Upper lobe of left lung (tissue), 6 donors: ENCODE measurements at regions not wholly inside any gene's neighbourhood (a gene's known extent, or its start where the extent isn't known, plus 50 kb on each side); places are given as distances from the start of the nearest gene placed in this dataset.
A peak's percentile ranks its signal among the peaks of the same experiment; 100 is the strongest.

ENCODE experiments used
- ATAC-seq, 2 donors: fragments of 200-7000 bp; cut with Tn5 transposase; one replicate each; pipeline ENCODE4 v1.9.1; 2022; ENCODE audit warnings: mild to moderate bottlenecking in 2 of 2, moderate library complexity in 2 of 2; ENCODE audit not compliant: low FRiP score in 2 of 2
- DNase-seq, 2 donors: peaks; one replicate each; pipeline ENCODE4 v3.0.0-alpha.2; 2019 to 2020
- H3K27ac ChIP-seq, 4 donors: fragments of 200-600 bp; sonication (generic); one replicate each; pipeline ENCODE4 v1.5.1; 2016 to 2019
- H3K27me3 ChIP-seq, 4 donors: fragments of 200-600 bp; sonication (generic); one replicate each; pipeline ENCODE4 v1.5.1; 2017 to 2019
- H3K36me3 ChIP-seq, 4 donors: fragments of 200-600 bp; sonication (generic); one replicate each; pipeline ENCODE4 v1.5.1; 2016 to 2019
- H3K4me1 ChIP-seq, 4 donors: fragments of 200-600 bp; sonication (generic); one replicate each; pipeline ENCODE4 v1.5.1; 2018 to 2019
- H3K4me3 ChIP-seq, 4 donors: fragments of 200-600 bp; sonication (generic); one replicate each; pipeline ENCODE4 v1.5.1; 2017 to 2019; ENCODE audit warnings: mild to moderate bottlenecking in 2 of 4, moderate library complexity in 1 of 4
- H3K9me3 ChIP-seq, 4 donors: fragments of 200-600 bp; sonication (generic); one replicate each; pipeline ENCODE4 v1.5.1; 2018 to 2019
- EP300 ChIP-seq, 4 donors: sonication (generic); formaldehyde crosslinking; IDR thresholded peaks; one replicate each; pipeline ENCODE4 v1.5.1; 2017; ENCODE audit warnings: antibody characterized with exemption in 4 of 4, control low read depth in 2 of 4
- POLR2A ChIP-seq, 4 donors: fragments of 450-650 bp; IDR thresholded peaks; one replicate each; pipeline ENCODE4 v1.5.1; 2016 to 2017; ENCODE audit warnings: antibody characterized with exemption in 4 of 4, mild to moderate bottlenecking in 2 of 4
- POLR2AphosphoS5 ChIP-seq, 2 donors: sonication (generic); formaldehyde crosslinking; IDR thresholded peaks; one replicate each; pipeline ENCODE4 v1.5.1; 2017; ENCODE audit warnings: antibody characterized with exemption in 2 of 2
- WGBS, 2 donors: methylation state at CpG; one replicate each; pipeline ENCODE4 v1.1.5; 2017 to 2018; 5-methylcytosine and 5-hydroxymethylcytosine counted together
- TF ChIP-seq, protein P1 (sequence below), 6 experiments: fragments of 450-650 bp in 4 of 6; fragments of 200-600 bp in 2 of 6; sonication (generic) in 2 of 6; IDR thresholded peaks; one replicate each; pipeline ENCODE4 v1.5.1; 2016 to 2019; ENCODE audit warnings: antibody characterized with exemption in 6 of 6
- donor health status: DM: no; HTN: no; CAD: no; lungs with moderate emphysema.
- donor health status: DM: no; HTN: yes; CAD: no; lungs with severe emphysema.

DNA sequence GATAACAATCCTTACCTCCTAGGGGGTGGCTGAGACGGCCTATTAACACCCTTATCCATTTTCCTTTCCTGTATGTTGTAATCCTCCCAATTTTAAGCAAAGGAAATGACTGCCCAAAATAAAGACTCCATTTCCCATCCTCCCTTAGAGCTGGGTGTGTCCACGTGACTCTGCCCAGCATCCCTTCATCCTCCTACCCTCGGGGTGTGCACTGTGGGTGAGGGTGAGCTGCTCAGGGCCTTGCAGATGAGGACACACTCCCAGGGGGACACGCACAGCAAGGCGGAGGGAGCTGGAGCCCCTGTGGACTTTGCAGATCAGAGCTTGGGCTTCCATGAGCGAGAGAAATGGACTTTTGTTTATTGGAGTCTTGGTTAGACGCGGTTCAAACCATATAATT lies 186.8 kb downstream of the IRF8 start:
- DNase-seq, result no peak
- H3K27me3 ChIP-seq, result no peaks in the 10 kb centered on the region
- 75% methylated on average over 8 of the region's 8 CpGs for WGBS, 2 donors
- H3K4me1 ChIP-seq, result peaks cover 8 to 28% (median 22%) of the 10 kb centered on the region in 4 donors
- no peak for TF ChIP-seq POLR2AphosphoS5 (IDR thresholded peaks at IDR 0.05)
- no peak for TF ChIP-seq POLR2A (IDR thresholded peaks at IDR 0.05)
- TF ChIP-seq, protein P1, sequence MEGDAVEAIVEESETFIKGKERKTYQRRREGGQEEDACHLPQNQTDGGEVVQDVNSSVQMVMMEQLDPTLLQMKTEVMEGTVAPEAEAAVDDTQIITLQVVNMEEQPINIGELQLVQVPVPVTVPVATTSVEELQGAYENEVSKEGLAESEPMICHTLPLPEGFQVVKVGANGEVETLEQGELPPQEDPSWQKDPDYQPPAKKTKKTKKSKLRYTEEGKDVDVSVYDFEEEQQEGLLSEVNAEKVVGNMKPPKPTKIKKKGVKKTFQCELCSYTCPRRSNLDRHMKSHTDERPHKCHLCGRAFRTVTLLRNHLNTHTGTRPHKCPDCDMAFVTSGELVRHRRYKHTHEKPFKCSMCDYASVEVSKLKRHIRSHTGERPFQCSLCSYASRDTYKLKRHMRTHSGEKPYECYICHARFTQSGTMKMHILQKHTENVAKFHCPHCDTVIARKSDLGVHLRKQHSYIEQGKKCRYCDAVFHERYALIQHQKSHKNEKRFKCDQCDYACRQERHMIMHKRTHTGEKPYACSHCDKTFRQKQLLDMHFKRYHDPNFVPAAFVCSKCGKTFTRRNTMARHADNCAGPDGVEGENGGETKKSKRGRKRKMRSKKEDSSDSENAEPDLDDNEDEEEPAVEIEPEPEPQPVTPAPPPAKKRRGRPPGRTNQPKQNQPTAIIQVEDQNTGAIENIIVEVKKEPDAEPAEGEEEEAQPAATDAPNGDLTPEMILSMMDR (IDR thresholded peaks at IDR 0.05), result no peak
- no peak for TF ChIP-seq EP300 (IDR thresholded peaks at IDR 0.05)
- no peaks in the 10 kb centered on the region for H3K36me3 ChIP-seq
- ATAC-seq, result no peak
- no peaks in the 10 kb centered on the region for H3K9me3 ChIP-seq
- peak overlapping the region in 2 of 4 donors; percentile 74 to 79 for H3K27ac ChIP-seq
- H3K4me3 ChIP-seq, result no peak overlapping the region

DNA sequence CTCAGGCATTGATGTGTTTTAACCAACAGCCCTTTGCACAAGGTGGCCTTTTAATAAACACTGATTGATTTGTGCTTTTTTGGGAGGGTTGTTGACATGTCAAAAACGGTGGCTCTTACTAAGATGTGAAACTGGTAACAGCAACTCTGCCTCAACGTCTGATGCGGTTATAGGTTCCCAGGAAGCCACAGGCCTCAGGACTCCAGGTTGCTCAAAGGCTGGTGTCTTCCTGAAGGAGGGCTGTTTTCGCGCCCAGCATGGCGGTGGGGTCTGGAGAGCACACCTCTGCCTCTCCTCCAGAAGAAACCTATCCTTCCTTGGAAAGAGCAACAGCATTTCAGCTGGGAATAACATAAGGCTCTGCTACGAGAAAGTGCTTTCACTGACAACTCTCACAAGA lies 187.5 kb downstream of the IRF8 start:
- DNase-seq (no peak), ATAC-seq (no peak)
- H3K27ac ChIP-seq, result peak overlapping the region; percentile 74 to 84 (median 78)
- TF ChIP-seq EP300 (IDR thresholded peaks at IDR 0.05) (no peak), POLR2A (IDR thresholded peaks at IDR 0.05) (no peak), POLR2AphosphoS5 (IDR thresholded peaks at IDR 0.05) (no peak)
- TF ChIP-seq, protein P1 (IDR thresholded peaks at IDR 0.05), result no peak
- H3K4me1 ChIP-seq, result peaks cover 8 to 28% (median 22%) of the 10 kb centered on the region in 4 donors
- H3K4me3 ChIP-seq, result no peak overlapping the region
- WGBS, 2 donors, result 78 to 82% methylated on average over 7 of the region's 7 CpGs
- no peaks in the 10 kb centered on the region for H3K36me3 ChIP-seq
- H3K27me3 ChIP-seq, result no peaks in the 10 kb centered on the region
- no peaks in the 10 kb centered on the region for H3K9me3 ChIP-seq

DNA sequence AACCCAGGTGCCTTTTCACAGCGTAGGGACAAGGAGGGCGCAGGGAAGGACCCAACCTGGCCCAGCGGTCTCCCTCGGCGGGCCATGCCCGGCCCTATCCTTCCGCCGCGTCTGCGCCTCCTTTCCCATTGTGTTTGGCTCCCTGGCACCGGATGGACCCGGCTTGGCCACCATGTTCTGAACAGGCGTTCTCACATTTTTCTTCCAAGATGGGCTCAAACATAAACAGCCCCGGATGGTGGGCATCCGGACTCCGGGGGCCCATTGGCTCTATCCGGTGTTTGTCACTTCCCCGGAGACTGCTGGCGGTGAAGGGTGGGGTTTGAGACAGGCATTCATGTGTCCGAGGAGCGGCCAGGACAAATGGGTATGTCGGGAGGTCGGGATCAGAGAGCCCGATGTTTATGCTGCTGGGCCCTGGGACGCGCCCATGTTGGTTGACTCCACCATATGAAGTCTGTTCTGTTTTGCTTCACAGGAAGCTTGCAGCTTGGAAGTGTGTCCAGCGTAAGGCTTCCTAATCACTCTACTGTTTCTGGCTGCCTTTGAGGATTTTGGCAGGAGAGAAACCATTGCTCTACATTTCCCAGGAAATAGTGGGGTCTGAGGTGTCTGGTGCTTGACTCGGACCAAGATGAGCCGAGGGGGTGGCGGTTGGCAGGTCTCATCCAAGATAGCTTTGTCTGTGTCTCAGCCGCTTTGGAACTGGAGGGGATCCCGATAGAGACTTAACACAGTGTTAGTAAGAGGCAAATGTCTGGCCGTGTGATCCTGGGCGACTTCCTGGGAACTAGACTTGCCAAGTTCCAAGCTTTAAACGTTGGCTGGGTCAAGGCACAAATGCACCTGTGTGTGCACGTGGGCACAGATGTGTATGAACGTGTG lies 188.3 kb downstream of the IRF8 start:
- peak in 1 of 2 donors; percentile 56 for DNase-seq
- peak in 1 of 2 donors; percentile 34 for ATAC-seq
- Histone ChIP-seq H3K9me3 (no peaks in the 10 kb centered on the region), H3K27ac (peak overlapping the region; percentile 78 to 88 (median 84)), H3K4me3 (no peak overlapping the region), H3K4me1 (peaks cover 8 to 28% (median 22%) of the 10 kb centered on the region in 4 donors), H3K36me3 (no peaks in the 10 kb centered on the region), H3K27me3 (no peaks in the 10 kb centered on the region)
- no peak for TF ChIP-seq POLR2A (IDR thresholded peaks at IDR 0.05)
- peak; percentile 65 to 88 for TF ChIP-seq POLR2AphosphoS5 (IDR thresholded peaks at IDR 0.05)
- TF ChIP-seq EP300 (IDR thresholded peaks at IDR 0.05), result peak in 2 of 4 donors; percentile 62 to 96
- 62 to 73% methylated on average over 35 to 37 of the region's 37 CpGs for WGBS, 2 donors

DNA sequence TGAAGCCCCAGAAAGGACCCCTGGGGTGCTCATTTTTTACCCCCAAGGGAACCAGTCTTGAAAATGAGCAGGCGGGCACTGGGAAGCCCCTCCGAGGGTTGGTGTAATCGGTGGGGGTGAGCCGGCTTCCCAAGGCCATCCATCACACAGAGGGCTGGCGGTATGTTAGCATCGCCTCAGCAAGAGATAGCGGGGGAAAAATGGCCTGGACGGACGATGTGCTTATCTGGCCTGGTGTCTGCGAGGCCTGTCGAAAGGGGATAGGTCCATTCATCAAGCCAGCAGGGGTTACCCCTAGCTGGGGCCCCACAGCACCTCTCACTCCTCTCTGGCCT lies 188.9 kb downstream of the IRF8 start:
- Histone ChIP-seq H3K9me3 (no peaks in the 10 kb centered on the region), H3K4me3 (no peak overlapping the region), H3K4me1 (peaks cover 8 to 28% (median 20%) of the 10 kb centered on the region in 4 donors), H3K27me3 (no peaks in the 10 kb centered on the region), H3K27ac (peak overlapping the region; percentile 77 to 88 (median 82)), H3K36me3 (no peaks in the 10 kb centered on the region)
- DNase-seq (no peak), ATAC-seq (no peak)
- 59 to 82% methylated on average over 7 to 11 of the region's 11 CpGs for WGBS, 2 donors
- TF ChIP-seq EP300 (IDR thresholded peaks at IDR 0.05), result no peak
- no peak for TF ChIP-seq POLR2A (IDR thresholded peaks at IDR 0.05)
- TF ChIP-seq, protein P1 (IDR thresholded peaks at IDR 0.05), result no peak
- no peak for TF ChIP-seq POLR2AphosphoS5 (IDR thresholded peaks at IDR 0.05)

DNA sequence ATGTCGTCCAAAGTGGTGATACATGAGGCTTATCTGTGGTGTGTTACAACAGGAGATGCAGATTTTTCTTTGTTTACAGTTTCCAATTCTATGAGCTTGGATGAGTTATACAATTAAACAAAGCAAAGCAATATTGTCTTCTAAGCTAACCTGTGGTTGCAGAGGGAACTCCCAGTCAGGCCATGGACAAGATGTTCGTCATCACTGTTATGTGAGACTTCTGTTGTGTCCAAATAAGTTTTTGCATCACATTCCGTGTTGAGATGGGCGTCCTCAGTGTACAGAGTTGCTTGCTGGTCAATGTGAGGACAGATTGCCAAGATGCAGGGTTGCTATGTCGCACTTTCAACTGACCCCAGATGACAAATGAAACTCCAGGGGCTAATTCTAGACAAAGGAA lies 189.3 kb downstream of the IRF8 start:
- Histone ChIP-seq H3K27me3 (no peaks in the 10 kb centered on the region), H3K27ac (peak overlapping the region; percentile 77 to 88 (median 82)), H3K9me3 (no peaks in the 10 kb centered on the region), H3K36me3 (no peaks in the 10 kb centered on the region), H3K4me3 (no peak overlapping the region), H3K4me1 (peaks cover 8 to 28% (median 17%) of the 10 kb centered on the region in 4 donors)
- TF ChIP-seq, protein P1 (IDR thresholded peaks at IDR 0.05), result no peak
- TF ChIP-seq EP300 (IDR thresholded peaks at IDR 0.05) (peak in 1 of 4 donors; percentile 59), POLR2AphosphoS5 (IDR thresholded peaks at IDR 0.05) (peak in 1 of 2 donors; percentile 51)
- 71 to 80% methylated on average over 4 to 5 of the region's 5 CpGs for WGBS, 2 donors
- no peak for ATAC-seq
- DNase-seq, result no peak
